H9 (cell line): ENCODE measurements at regions not wholly inside any gene's neighbourhood (a gene's known extent, or its start where the extent isn't known, plus 50 kb on each side); places are given as distances from the start of the nearest gene placed in this dataset.

Experiments
- DNase-seq: peaks from one replicate; pipeline ENCODE4 v3.0.0-alpha.2; 2017
- H2AFZ ChIP-seq: one replicate; pipeline ENCODE4 v1.6.1; 2013; ENCODE audit warnings: mild to moderate bottlenecking, low read length, control low read depth, moderate library complexity
- H2AK5ac ChIP-seq: 2 replicates; pipeline ENCODE4 v1.6.1; 2013; ENCODE audit warnings: low read length, control low read depth, mixed read lengths; ENCODE audit not compliant: insufficient read length
- H2BK120ac ChIP-seq: one replicate; pipeline ENCODE4 v1.6.1; 2013; ENCODE audit warnings: low read depth, mild to moderate bottlenecking, low read length, control low read depth, inconsistent platforms; ENCODE audit not compliant: poor library complexity, severe bottlenecking
- H2BK12ac ChIP-seq: 2 replicates; pipeline ENCODE4 v1.6.1; 2013; ENCODE audit warnings: low read length, control low read depth, mixed read lengths, low read depth; ENCODE audit not compliant: insufficient read length
- H2BK15ac ChIP-seq: 2 replicates; pipeline ENCODE4 v1.6.1; 2013; ENCODE audit warnings: low read depth, low read length, control low read depth
- H2BK20ac ChIP-seq: one replicate; pipeline ENCODE4 v1.6.1; 2013; ENCODE audit warnings: low read depth, mild to moderate bottlenecking, low read length, control low read depth, inconsistent platforms; ENCODE audit not compliant: poor library complexity, severe bottlenecking
- H2BK5ac ChIP-seq: 2 replicates; pipeline ENCODE4 v1.6.1; 2013; ENCODE audit warnings: low read length, control low read depth, mixed read lengths; ENCODE audit not compliant: insufficient read length
- H3K14ac ChIP-seq: 2 replicates; pipeline ENCODE4 v1.6.1; 2013; ENCODE audit warnings: low read length, control low read depth; ENCODE audit not compliant: insufficient read depth
- H3K18ac ChIP-seq: 2 replicates; pipeline ENCODE4 v1.6.1; 2013; ENCODE audit warnings: low read depth, mild to moderate bottlenecking, mixed read lengths, low read length, control low read depth; ENCODE audit not compliant: insufficient read length
- H3K23ac ChIP-seq: 2 replicates; pipeline ENCODE4 v1.6.1; 2013; ENCODE audit warnings: low read length, control low read depth, mixed read lengths, low read depth; ENCODE audit not compliant: insufficient read length
- H3K23me2 ChIP-seq: 2 replicates; pipeline ENCODE4 v1.6.1; 2013; ENCODE audit warnings: low read depth, mild to moderate bottlenecking, mixed read lengths, low read length, control low read depth; ENCODE audit not compliant: insufficient read length, poor library complexity, severe bottlenecking
- H3K27ac ChIP-seq: 2 replicates; pipeline ENCODE4 v1.5.1; 2013; ENCODE audit warnings: low read length, control low read depth, mixed read lengths, low read depth; ENCODE audit not compliant: insufficient read length
- H3K27me3 ChIP-seq: 2 replicates; pipeline ENCODE4 v1.6.1; 2013; ENCODE audit warnings: low read length, control low read depth, inconsistent platforms; ENCODE audit not compliant: insufficient read depth
- H3K4ac ChIP-seq: 2 replicates; pipeline ENCODE4 v1.6.1; 2013; ENCODE audit warnings: low read depth, mild to moderate bottlenecking, control low read depth, inconsistent platforms, low read length, moderate library complexity
- H3K4me1 ChIP-seq: 2 replicates; pipeline ENCODE4 v1.6.1; 2013; ENCODE audit warnings: low read length, control low read depth, inconsistent platforms; ENCODE audit not compliant: insufficient read depth
- H3K4me2 ChIP-seq: 2 replicates; pipeline ENCODE4 v1.6.1; 2013; ENCODE audit warnings: low read length, control low read depth, mixed read lengths; ENCODE audit not compliant: insufficient read length, insufficient read depth
- H3K56ac ChIP-seq: 2 replicates; pipeline ENCODE4 v1.6.1; 2013; ENCODE audit warnings: low read depth, mild to moderate bottlenecking, mixed read lengths, low read length, control low read depth; ENCODE audit not compliant: insufficient read length
- H3K79me1 ChIP-seq: 2 replicates; pipeline ENCODE4 v1.6.1; 2013; ENCODE audit warnings: low read depth, mild to moderate bottlenecking, moderate library complexity, low read length, control low read depth, inconsistent platforms; ENCODE audit not compliant: insufficient read depth, poor library complexity, severe bottlenecking
- H3K79me2 ChIP-seq: 2 replicates; pipeline ENCODE4 v1.6.1; 2013; ENCODE audit warnings: low read length, control low read depth, inconsistent platforms; ENCODE audit not compliant: insufficient read depth
- H3K9ac ChIP-seq: 2 replicates; pipeline ENCODE4 v1.6.1; 2013; ENCODE audit warnings: low read length, control low read depth, mixed read lengths; ENCODE audit not compliant: insufficient read length; ENCODE audit errors: extremely low read depth
- H3K9me3 ChIP-seq: one replicate; pipeline ENCODE4 v1.6.1; 2013; ENCODE audit warnings: low read depth, low read length, inconsistent platforms; ENCODE audit not compliant: control insufficient read depth
- H3T11ph ChIP-seq: one replicate; pipeline ENCODE4 v1.6.1; 2013; ENCODE audit warnings: mild to moderate bottlenecking, low read length, control low read depth, inconsistent platforms
- H4K20me1 ChIP-seq: one replicate; pipeline ENCODE4 v1.6.1; 2013; ENCODE audit not compliant: control insufficient read depth, insufficient read length, insufficient read depth
- H4K5ac ChIP-seq: 2 replicates; pipeline ENCODE4 v1.6.1; 2013; ENCODE audit warnings: low read depth, mild to moderate bottlenecking, mixed read lengths, low read length, control low read depth; ENCODE audit not compliant: insufficient read length
- H4K8ac ChIP-seq: replicated peaks from 2 replicates; pipeline ENCODE4 v1.6.1; 2013; ENCODE audit warnings: low read length, control low read depth, mixed read lengths, low read depth; ENCODE audit not compliant: insufficient read length
- H4K91ac ChIP-seq: 2 replicates; pipeline ENCODE4 v1.6.1; 2013; ENCODE audit warnings: low read depth, mild to moderate bottlenecking, moderate library complexity, mixed read lengths, low read length, control low read depth; ENCODE audit not compliant: insufficient read length
- H3K27ac Mint-ChIP-seq, 3 experiments: 2 replicates in 2 of 3; 3 replicates in 1 of 3; pipeline ENCODE4 v1.8.0; 2020 to 2021; ENCODE audit warnings: mixed read lengths in 3 of 3, mild to moderate bottlenecking in 1 of 3, moderate library complexity in 1 of 3
- H3K27me3 Mint-ChIP-seq: 2 replicates; pipeline ENCODE4 v1.8.0; 2021; ENCODE audit warnings: low read depth, mild to moderate bottlenecking, moderate library complexity, mixed read lengths
- H3K36me3 Mint-ChIP-seq, 3 experiments: 2 replicates in 2 of 3; 3 replicates in 1 of 3; pipeline ENCODE4 v1.8.0; 2020 to 2021; ENCODE audit warnings: low read depth in 3 of 3, mixed read lengths in 3 of 3; ENCODE audit not compliant: insufficient read depth in 1 of 3
- H3K4me1 Mint-ChIP-seq, 2 experiments: 2 replicates each; pipeline ENCODE4 v1.8.0; 2020; ENCODE audit warnings: mixed read lengths in 2 of 2
- H3K4me3 Mint-ChIP-seq, 2 experiments: 2 replicates in 1 of 2; 3 replicates in 1 of 2; pipeline ENCODE4 v1.8.0; 2020 to 2021; ENCODE audit warnings: mild to moderate bottlenecking in 2 of 2, mixed read lengths in 2 of 2, moderate library complexity in 1 of 2
- H3K9me3 Mint-ChIP-seq, 2 experiments: 2 replicates in 1 of 2; 3 replicates in 1 of 2; pipeline ENCODE4 v1.8.0; 2020; ENCODE audit warnings: mild to moderate bottlenecking in 2 of 2, mixed read lengths in 2 of 2, moderate library complexity in 1 of 2
- CTCF ChIP-seq: fragments of 200-600 bp; sonication (generic); conservative IDR thresholded peaks from 3 replicates; pipeline ENCODE4 v1.8.0; 2021; ENCODE audit warnings: antibody characterized with exemption, mild to moderate bottlenecking
- WGBS: extraction: QIAGEN DNeasy Blood & Tissue Kit; methylation state at CpG from one replicate; pipeline ENCODE4 v1.1.7; 2013; ENCODE audit warnings: missing lambda C conversion rate, low lambda C conversion rate, mixed read lengths; ENCODE audit not compliant: insufficient read length; ENCODE audit errors: extremely low coverage; 5-methylcytosine and 5-hydroxymethylcytosine counted together

- Mint-ChIP-seq H3K27ac (no peak overlapping the region), H3K27me3 (peaks cover 7% of the 10 kb centered on the region), H3K4me3 (no peak overlapping the region; a peak in 1 of 5 replicates), H3K36me3 (peaks cover 0 to 6% (median 3%) of the 10 kb centered on the region in 3 experiments; a peak in 4 of 7 replicates), H3K9me3 (peaks cover 5 to 10% of the 10 kb centered on the region in 2 experiments), H3K4me1 (peaks cover 28 to 39% of the 10 kb centered on the region in 2 experiments)
- Histone ChIP-seq H3K4ac (no peak overlapping the region), H3K4me2 (no peak overlapping the region), H3K9me3 (no peaks in the 10 kb centered on the region), H3K14ac (no peak overlapping the region), H3K9ac (no peak overlapping the region), H3K23me2 (no peaks in the 10 kb centered on the region), H3K23ac (no peak overlapping the region), H4K20me1 (no peaks in the 10 kb centered on the region), H3K4me1 (no peaks in the 10 kb centered on the region), H2AK5ac (no peak overlapping the region), H2AFZ (no peak overlapping the region), H3T11ph (no peak overlapping the region), H2BK120ac (no peak overlapping the region), H2BK5ac (no peak overlapping the region), H2BK12ac (no peak overlapping the region), H4K91ac (no peak overlapping the region), H3K27me3 (no peaks in the 10 kb centered on the region), H2BK15ac (no peak overlapping the region), H3K79me1 (no peaks in the 10 kb centered on the region), H3K27ac (no peak overlapping the region), H4K8ac (no peak overlapping the region), H3K56ac (no peak overlapping the region), H3K79me2 (no peaks in the 10 kb centered on the region), H2BK20ac (no peak overlapping the region), H4K5ac (no peak overlapping the region), H3K18ac (no peak overlapping the region)
- TF ChIP-seq CTCF, result no peak
- no peak for DNase-seq
- WGBS, result no CpG with 5 or more reads among the region's 12 CpGs
Measured at GRCh38 chr1:4118746-4119515, 218.9 kb upstream of the C1orf174 start.
